Testis (tissue), 2 donors: ENCODE measurements at regions not wholly inside any gene's neighbourhood (a gene's known extent, or its start where the extent isn't known, plus 50 kb on each side); places are given as distances from the start of the nearest gene placed in this dataset.

Experiments used
- CTCF ChIP-seq, 3 experiments: fragments of 450-650 bp in 2 of 3; fragments of 200-600 bp in 1 of 3; sonication (generic) in 1 of 3; IDR thresholded peaks; one replicate each; pipeline ENCODE4 v1.5.1; 2016 to 2019; ENCODE audit warnings: antibody characterized with exemption in 3 of 3, mild to moderate bottlenecking in 2 of 3, moderate library complexity in 1 of 3
- POLR2A ChIP-seq: fragments of 450-650 bp; IDR thresholded peaks from one replicate; pipeline ENCODE4 v1.6.1; 2017; ENCODE audit warnings: antibody characterized with exemption, mild to moderate bottlenecking, moderate library complexity

GRCh38 chr3:106336619-106337018, 467.8 kb upstream of the CBLB start:
- TF ChIP-seq CTCF (IDR thresholded peaks at IDR 0.05) = no peak
- TF ChIP-seq POLR2A = no peak
